ENCODE measurements at regions not wholly inside any gene's neighbourhood (a gene's known extent, or its start where the extent isn't known, plus 50 kb on each side); places are given as distances from the start of the nearest gene placed in this dataset.

- DNase-seq, result no peak
These were observed 339.3 kb upstream of the POM121L12 start for GRCh38 chr7:52695973-52696595.

- DNase-seq, result no peak
These were observed 344.2 kb upstream of the POM121L12 start for GRCh38 chr7:52691257-52691656.

GRCh38 chr7:52689912-52690311 lies 345.5 kb upstream of the POM121L12 start:
- DNase-seq, result no peak

DNA sequence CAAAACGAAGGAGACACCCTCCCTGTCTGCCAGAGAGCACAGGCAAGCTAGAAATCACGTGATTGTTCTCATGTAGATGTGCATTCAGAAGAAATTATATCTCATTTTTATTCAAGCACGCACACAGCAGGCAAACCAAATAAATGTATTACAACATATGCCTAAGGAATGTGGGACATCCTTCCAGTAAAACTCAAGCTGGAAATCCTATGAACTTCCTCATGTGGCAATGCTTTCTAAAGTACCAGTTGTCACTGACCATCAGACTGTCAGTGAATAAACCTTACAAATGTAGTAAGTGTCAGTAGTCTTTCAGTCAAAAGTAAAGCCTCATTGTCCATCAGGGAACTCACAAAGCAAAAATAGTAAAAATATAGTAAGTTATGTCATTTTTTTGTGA lies 350.1 kb upstream of the POM121L12 start:
- no peak for DNase-seq

DNA sequence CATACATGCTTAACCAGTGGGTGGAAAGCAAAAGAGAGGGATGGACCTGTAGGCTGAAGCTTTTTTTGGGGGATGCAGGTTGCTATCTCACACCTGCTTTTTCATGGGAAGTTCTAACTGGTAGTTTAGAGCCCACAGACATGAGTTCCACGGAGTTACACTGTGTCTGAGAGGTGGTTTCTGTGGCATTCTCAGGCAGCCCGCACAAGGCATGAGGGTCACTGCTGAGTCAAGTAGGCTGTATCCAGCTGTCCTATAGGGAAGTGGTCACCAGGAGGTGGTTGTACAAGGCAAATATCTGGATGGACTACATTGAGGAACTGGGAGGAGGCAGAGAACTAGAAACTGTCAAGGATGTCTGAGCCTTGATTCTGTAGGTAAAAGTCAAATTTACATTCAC lies 351.0 kb upstream of the POM121L12 start:
- DNase-seq, result no peak

DNA sequence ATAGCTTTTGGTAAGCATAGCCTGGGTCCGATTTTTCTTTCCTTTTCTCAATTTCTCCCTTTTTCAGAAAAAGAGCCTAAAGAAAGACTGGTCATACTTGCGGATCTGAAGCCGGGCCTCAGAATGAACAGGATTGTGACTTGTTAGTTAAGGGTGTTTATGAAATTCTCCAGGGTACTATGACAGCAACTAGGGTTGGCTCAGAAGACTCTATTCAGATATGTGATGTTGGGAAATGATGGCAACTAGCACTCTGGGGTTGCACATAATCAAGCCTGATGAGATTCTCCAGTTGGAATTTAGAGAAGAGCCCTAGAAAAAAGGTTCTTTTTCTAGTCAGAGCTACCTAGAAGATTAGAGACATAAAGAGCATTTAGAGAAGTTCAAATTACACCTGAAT lies 352.4 kb upstream of the POM121L12 start:
- no peak for DNase-seq

GRCh38 chr7:52670608-52671225 lies 364.7 kb upstream of the POM121L12 start:
- DNase-seq, result no peak

GRCh38 chr7:52669031-52669430 lies 366.4 kb upstream of the POM121L12 start:
- no peak for DNase-seq

DNA sequence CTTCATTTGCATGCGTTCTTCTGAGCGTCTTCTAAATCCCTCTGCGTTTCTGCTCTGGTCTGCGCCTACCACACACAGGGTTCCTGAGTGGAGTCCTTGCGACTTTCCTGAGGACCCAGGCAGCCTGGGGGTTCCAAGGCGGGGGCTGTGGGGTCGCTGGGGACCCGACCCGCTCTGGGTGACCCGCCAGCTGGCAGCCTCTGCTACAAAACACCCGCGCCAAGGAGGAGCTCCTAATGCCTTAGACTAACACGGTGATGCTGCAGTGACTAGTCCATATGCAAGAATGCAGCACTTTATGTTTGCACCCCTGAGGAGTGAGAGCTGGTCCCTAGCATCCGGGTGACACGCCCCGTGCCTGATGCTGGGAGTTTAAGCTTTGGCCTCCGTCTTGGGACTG lies 367.0 kb upstream of the POM121L12 start:
- no peak for DNase-seq

DNA sequence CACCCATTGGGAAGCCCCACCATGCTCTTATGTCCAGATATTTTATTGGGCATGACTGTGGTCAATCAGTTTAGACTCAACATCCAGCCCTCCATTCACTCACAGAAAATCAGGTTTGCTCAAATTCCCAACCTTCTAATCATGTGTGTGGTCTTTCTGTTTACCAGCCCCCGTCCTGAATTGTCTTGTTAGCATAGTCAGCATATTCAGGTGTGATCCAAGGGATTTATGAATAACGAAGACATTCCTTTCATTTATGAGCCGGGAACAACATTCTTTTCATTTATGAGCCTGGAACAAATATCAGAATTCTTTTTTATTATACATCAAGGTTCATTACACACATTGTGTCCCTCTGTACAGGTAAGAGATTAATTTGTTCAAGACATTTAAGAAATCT lies 376.3 kb upstream of the POM121L12 start:
- DNase-seq, result no peak

DNA sequence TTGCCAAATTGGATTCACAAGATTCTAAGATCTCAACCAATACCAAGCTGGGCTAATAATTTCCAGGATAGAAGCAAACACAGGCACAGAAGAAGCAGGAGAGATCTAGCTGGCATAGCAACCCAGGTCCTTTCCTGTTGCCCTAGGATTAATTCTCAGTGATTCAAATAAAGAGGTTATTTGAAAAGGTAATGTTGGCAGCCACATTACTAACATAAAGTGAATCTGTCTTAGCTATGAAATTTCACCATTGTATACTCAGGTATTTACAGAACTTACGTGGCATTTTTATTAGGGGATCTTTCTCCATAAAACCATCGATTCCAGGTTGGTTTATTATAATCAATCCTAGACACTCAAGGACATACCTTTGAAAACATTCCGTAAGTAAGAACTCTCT lies 379.3 kb upstream of the POM121L12 start:
- DNase-seq, result no peak

GRCh38 chr7:52652621-52653020 lies 382.8 kb upstream of the POM121L12 start:
- no peak for DNase-seq

GRCh38 chr7:52648872-52649271 lies 386.6 kb upstream of the POM121L12 start:
- DNase-seq, result no peak

GRCh38 chr7:52647046-52647445 lies 388.4 kb upstream of the POM121L12 start:
- no peak for DNase-seq

GRCh38 chr7:52639981-52640380 lies 395.5 kb upstream of the POM121L12 start:
- DNase-seq, result no peak

- DNase-seq, result no peak
These were observed 396.3 kb upstream of the POM121L12 start for GRCh38 chr7:52639126-52639525.

- DNase-seq, result no peak
These were observed 400.4 kb upstream of the POM121L12 start for GRCh38 chr7:52635021-52635420.

GRCh38 chr7:52620849-52621248 lies 414.6 kb upstream of the POM121L12 start:
- no peak for DNase-seq

- DNase-seq, result no peak
These were observed 418.9 kb upstream of the POM121L12 start for GRCh38 chr7:52616552-52616951.

DNA sequence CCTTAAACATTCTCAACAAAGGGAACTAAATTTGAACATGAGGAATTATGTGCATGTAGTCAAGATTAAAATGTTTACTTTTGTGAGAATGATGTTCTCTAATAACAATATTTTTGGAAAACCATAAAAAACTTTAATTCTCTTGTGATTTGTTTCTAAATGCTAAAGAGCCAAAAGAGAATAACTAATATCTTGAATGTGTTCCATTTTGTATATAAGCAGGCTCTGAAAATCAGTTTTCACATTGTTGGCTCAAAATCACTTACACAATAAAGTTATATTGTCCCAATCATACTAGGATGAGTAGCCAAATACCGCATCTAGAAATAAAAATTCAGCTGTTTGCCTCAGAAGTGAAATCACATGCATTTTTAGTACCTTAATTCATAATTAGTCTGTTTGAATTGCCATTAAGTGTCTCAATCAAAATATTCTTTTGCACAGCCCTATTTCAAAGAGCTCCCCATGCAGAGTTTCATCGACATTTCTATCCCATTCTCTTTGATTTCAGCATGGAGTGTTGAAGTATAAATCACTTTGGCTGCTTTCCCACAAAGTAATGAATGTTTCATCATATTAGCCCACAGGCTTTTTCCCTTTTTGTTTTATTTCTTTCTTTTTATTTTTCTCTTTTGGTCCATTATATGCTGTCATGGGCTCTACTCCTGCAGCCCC lies 420.3 kb upstream of the POM121L12 start:
- DNase-seq, result no peak

- DNase-seq, result no peak
These were observed 425.9 kb upstream of the POM121L12 start for GRCh38 chr7:52609511-52609910.

- DNase-seq, result no peak
These were observed 442.7 kb upstream of the POM121L12 start for GRCh38 chr7:52592698-52593097.

DNA sequence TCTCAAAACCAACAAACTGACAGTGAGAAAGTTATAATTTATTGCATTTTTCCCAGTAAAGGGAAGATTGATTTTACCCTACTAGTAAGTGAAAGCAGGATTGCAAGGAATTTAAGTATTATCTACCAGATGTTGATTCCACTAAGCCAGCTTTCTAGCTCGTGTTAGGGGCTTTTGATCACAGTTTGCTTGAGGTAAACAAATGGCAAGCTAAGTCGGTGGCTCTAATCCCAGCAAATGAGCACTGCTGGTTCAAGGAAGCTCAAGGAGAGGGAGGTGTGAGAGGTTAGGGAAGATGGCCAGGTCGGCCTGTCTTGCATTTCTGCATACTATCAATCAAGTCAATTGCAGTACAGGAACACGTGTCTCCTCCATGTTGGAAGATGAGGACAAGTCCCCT lies 448.7 kb upstream of the POM121L12 start:
- no peak for DNase-seq

GRCh38 chr7:52584041-52584440 lies 451.4 kb upstream of the POM121L12 start:
- no peak for DNase-seq

All from dermis blood vessel endothelial cell (primary cell).